ENCODE measurements at regions not wholly inside any gene's neighbourhood (a gene's known extent, or its start where the extent isn't known, plus 50 kb on each side); places are given as distances from the start of the nearest gene placed in this dataset.
"Not testable (repeated sequence)": the region's sequence is repeated elsewhere in the genome, so short reads cannot be mapped to it uniquely, and the experiment has no call there.

DNA sequence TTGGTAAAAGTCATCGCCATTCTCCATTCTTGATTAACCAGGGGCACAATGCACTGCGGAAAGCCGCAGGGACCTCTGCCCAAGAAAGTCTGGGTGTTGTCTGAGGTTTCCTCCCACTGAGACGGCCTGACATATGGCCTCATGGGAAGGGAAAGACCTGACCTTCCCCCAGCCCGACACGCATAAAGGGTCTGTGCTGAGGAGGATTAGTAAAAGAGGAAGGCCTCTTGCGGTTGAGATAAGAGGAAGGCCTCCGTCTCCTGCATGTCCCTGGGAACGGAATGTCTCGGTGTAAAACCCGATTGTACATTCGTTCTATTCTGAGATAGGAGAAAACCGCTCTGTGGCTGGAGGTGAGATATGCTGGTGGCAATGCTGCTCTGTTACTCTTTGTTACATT, 704.3 kb upstream of the NECTIN3 start:
- TF ChIP-seq YY1 (IDR thresholded peaks at IDR 0.05; ENCODE audit: insufficient read depth, insufficient read length); ZNF274 (IDR thresholded peaks at IDR 0.05; ENCODE audit: low read depth, low read length): not testable (repeated sequence)

Data from NT2/D1 (cell line).